Breast epithelium (tissue), 4 donors: ENCODE measurements at regions not wholly inside any gene's neighbourhood (a gene's known extent, or its start where the extent isn't known, plus 50 kb on each side); places are given as distances from the start of the nearest gene placed in this dataset.

Experiments
- DNase-seq, 2 donors: peaks; one replicate each; pipeline ENCODE4 v3.0.0-alpha.2; 2019; ENCODE audit warnings: low spot score in 2 of 2
- H3K27ac ChIP-seq, 2 donors: fragments of 200-600 bp; sonication (generic) in 1 of 2; one replicate each; pipeline ENCODE4 v1.5.1; 2016 to 2019; ENCODE audit warnings: mild to moderate bottlenecking in 1 of 2
- H3K27me3 ChIP-seq, 2 donors: fragments of 200-600 bp; sonication (generic) in 1 of 2; one replicate each; pipeline versions ENCODE4 v1.5.1 to v1.6.0; 2017 to 2019; ENCODE audit warnings: control low read depth in 1 of 2, mild to moderate bottlenecking in 1 of 2
- H3K36me3 ChIP-seq: fragments of 200-600 bp; one replicate; pipeline ENCODE4 v1.5.1; 2019
- H3K4me1 ChIP-seq, 2 donors: fragments of 200-600 bp; sonication (generic); one replicate each; pipeline ENCODE4 v1.5.1; 2016 to 2019; ENCODE audit warnings: control low read depth in 1 of 2
- H3K4me3 ChIP-seq, 3 donors: fragments of 200-600 bp; sonication (generic); 1 replicate in 2 of 3; 2 replicates in 1 of 3; pipeline ENCODE4 v1.5.1; 2016 to 2019; ENCODE audit warnings: mild to moderate bottlenecking in 3 of 3, moderate library complexity in 2 of 3
- H3K9me3 ChIP-seq, 2 donors: fragments of 200-600 bp; sonication (generic) in 1 of 2; one replicate each; pipeline ENCODE4 v1.5.1; 2016 to 2019; ENCODE audit warnings: control low read depth in 1 of 2
- CTCF ChIP-seq, 3 donors: fragments of 450-650 bp; IDR thresholded peaks; one replicate each; pipeline ENCODE4 v1.5.1; 2016 to 2017; ENCODE audit warnings: antibody characterized with exemption in 3 of 3, mild to moderate bottlenecking in 3 of 3, moderate library complexity in 3 of 3
- POLR2A ChIP-seq: fragments of 450-650 bp; IDR thresholded peaks from one replicate; pipeline ENCODE4 v1.6.1; 2016; ENCODE audit warnings: antibody characterized with exemption, mild to moderate bottlenecking, moderate library complexity
- POLR2AphosphoS5 ChIP-seq, 3 donors: sonication (generic); formaldehyde crosslinking; IDR thresholded peaks; one replicate each; pipeline ENCODE4 v1.6.1; 2017; ENCODE audit warnings: antibody characterized with exemption in 3 of 3
- intact Hi-C: fragments of 100-400 bp; cut with DNase I; formaldehyde crosslinking; loops from one replicate; pipeline ENCODE4 v1.15.1; 2023; ENCODE audit warnings: low total_unique reads

GRCh38 chr5:33195431-33196165, 245.2 kb upstream of the TARS1 start:
- TF ChIP-seq CTCF (IDR thresholded peaks at IDR 0.05): no peak
- no peak for TF ChIP-seq POLR2A
- TF ChIP-seq POLR2AphosphoS5 (IDR thresholded peaks at IDR 0.05): no peak
- no peaks in the 10 kb centered on the region for H3K27me3 ChIP-seq
- no peaks in the 10 kb centered on the region for H3K4me1 ChIP-seq
- no peaks in the 10 kb centered on the region for H3K36me3 ChIP-seq
- peaks cover 6 to 11% of the 10 kb centered on the region in 2 donors for H3K9me3 ChIP-seq
- no peak overlapping the region for H3K4me3 ChIP-seq
- no peak overlapping the region for H3K27ac ChIP-seq
- intact Hi-C loops: no loop called here
- DNase-seq: no peak

GRCh38 chr5:33198836-33199235, 241.9 kb upstream of the TARS1 start:
- TF ChIP-seq POLR2A (no peak), CTCF (IDR thresholded peaks at IDR 0.05) (no peak), POLR2AphosphoS5 (IDR thresholded peaks at IDR 0.05) (no peak)
- no peaks in the 10 kb centered on the region for H3K27me3 ChIP-seq
- no peaks in the 10 kb centered on the region for H3K36me3 ChIP-seq
- DNase-seq: no peak
- peaks cover 6 to 11% of the 10 kb centered on the region in 2 donors for H3K9me3 ChIP-seq
- H3K4me1 ChIP-seq: no peaks in the 10 kb centered on the region
- intact Hi-C loops: no loop called here
- no peak overlapping the region for H3K4me3 ChIP-seq
- H3K27ac ChIP-seq: no peak overlapping the region

GRCh38 chr5:33203931-33204330, 236.8 kb upstream of the TARS1 start:
- Histone ChIP-seq H3K4me3 (no peak overlapping the region), H3K4me1 (no peaks in the 10 kb centered on the region), H3K27ac (no peak overlapping the region), H3K9me3 (no peaks in the 10 kb centered on the region), H3K36me3 (no peaks in the 10 kb centered on the region), H3K27me3 (no peaks in the 10 kb centered on the region)
- TF ChIP-seq POLR2A (no peak), POLR2AphosphoS5 (IDR thresholded peaks at IDR 0.05) (no peak), CTCF (IDR thresholded peaks at IDR 0.05) (no peak)
- DNase-seq: no peak
- intact Hi-C loops: no loop called here

- no peaks in the 10 kb centered on the region for H3K4me1 ChIP-seq
- no peak for TF ChIP-seq CTCF (IDR thresholded peaks at IDR 0.05)
- TF ChIP-seq POLR2AphosphoS5 (IDR thresholded peaks at IDR 0.05): no peak
- no peak for TF ChIP-seq POLR2A
- no peak overlapping the region for H3K27ac ChIP-seq
These were observed 235.7 kb upstream of the TARS1 start for GRCh38 chr5:33205079-33205478.

GRCh38 chr5:33205727-33206410, 234.9 kb upstream of the TARS1 start:
- intact Hi-C loops: no loop called here
- Histone ChIP-seq H3K27ac (no peak overlapping the region), H3K4me1 (no peaks in the 10 kb centered on the region), H3K4me3 (no peak overlapping the region), H3K36me3 (no peaks in the 10 kb centered on the region), H3K9me3 (no peaks in the 10 kb centered on the region), H3K27me3 (no peaks in the 10 kb centered on the region)
- TF ChIP-seq POLR2A (no peak), POLR2AphosphoS5 (IDR thresholded peaks at IDR 0.05) (no peak), CTCF (IDR thresholded peaks at IDR 0.05) (no peak)
- no peak for DNase-seq

More at GRCh38 chr5:33205079-33205478, 235.7 kb upstream of the TARS1 start:
- DNase-seq: no peak
- Histone ChIP-seq H3K9me3 (no peaks in the 10 kb centered on the region), H3K27me3 (no peaks in the 10 kb centered on the region), H3K36me3 (no peaks in the 10 kb centered on the region), H3K4me3 (no peak overlapping the region)
- intact Hi-C loops: no loop called here
